ENCODE measurements at regions not wholly inside any gene's neighbourhood (a gene's known extent, or its start where the extent isn't known, plus 50 kb on each side); places are given as distances from the start of the nearest gene placed in this dataset.

DNA sequence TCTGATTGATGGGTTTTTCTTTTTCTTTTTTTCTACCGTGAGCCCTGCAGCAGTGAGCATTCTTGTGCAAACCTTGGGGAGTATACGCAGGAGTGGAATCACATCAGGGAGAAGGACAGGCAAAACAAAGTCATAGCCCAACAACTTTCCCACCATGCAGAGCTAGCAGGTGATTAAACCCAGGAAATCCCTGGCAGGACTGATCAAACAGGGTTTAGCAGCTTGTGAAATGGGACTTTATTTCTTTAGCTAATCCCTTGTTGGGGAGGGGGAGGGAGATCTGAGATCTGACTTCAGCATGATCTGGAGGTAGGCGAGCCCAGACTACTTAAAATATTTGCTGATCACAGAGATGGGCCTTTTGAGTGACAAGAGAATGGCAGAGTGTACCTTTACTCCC, 162.0 kb upstream of the GLRA1 start:
- FAIRE-seq (no peak), ATAC-seq (no peak), DNase-seq (ENCODE audit: low read depth in 1 of 2, low spot score in 1 of 2) (no peak)
- Histone ChIP-seq H3K9me3 (no peaks in the 10 kb centered on the region), H3K4me2 (no peak overlapping the region), H3K4me3 (no peak overlapping the region), H3K4me1 (no peaks in the 10 kb centered on the region), H3K27ac (no peak overlapping the region)
- TF ChIP-seq EHMT2 (IDR thresholded peaks at IDR 0.05; ENCODE audit: low read depth) (no peak), HOXB5 (CRISPR knock-in tag; IDR thresholded peaks at IDR 0.05) (no peak), CHD2 (IDR thresholded peaks at IDR 0.05; ENCODE audit: low read length, partially characterized antibody) (no peak), GATA3 (IDR thresholded peaks at IDR 0.05; ENCODE audit: borderline replicate concordance) (no peak), CBX8 (IDR thresholded peaks at IDR 0.05) (no peak), POLR2AphosphoS2 (conservative IDR thresholded peaks at IDR 0.05; ENCODE audit: low read length) (no peak), HEYL (CRISPR knock-in tag; IDR thresholded peaks at IDR 0.05) (no peak), JUN (IDR thresholded peaks at IDR 0.05) (no peak), MYC (IDR thresholded peaks at IDR 0.05; ENCODE audit: borderline replicate concordance, low read length) (no peak)
- TF ChIP-seq, protein P1, sequence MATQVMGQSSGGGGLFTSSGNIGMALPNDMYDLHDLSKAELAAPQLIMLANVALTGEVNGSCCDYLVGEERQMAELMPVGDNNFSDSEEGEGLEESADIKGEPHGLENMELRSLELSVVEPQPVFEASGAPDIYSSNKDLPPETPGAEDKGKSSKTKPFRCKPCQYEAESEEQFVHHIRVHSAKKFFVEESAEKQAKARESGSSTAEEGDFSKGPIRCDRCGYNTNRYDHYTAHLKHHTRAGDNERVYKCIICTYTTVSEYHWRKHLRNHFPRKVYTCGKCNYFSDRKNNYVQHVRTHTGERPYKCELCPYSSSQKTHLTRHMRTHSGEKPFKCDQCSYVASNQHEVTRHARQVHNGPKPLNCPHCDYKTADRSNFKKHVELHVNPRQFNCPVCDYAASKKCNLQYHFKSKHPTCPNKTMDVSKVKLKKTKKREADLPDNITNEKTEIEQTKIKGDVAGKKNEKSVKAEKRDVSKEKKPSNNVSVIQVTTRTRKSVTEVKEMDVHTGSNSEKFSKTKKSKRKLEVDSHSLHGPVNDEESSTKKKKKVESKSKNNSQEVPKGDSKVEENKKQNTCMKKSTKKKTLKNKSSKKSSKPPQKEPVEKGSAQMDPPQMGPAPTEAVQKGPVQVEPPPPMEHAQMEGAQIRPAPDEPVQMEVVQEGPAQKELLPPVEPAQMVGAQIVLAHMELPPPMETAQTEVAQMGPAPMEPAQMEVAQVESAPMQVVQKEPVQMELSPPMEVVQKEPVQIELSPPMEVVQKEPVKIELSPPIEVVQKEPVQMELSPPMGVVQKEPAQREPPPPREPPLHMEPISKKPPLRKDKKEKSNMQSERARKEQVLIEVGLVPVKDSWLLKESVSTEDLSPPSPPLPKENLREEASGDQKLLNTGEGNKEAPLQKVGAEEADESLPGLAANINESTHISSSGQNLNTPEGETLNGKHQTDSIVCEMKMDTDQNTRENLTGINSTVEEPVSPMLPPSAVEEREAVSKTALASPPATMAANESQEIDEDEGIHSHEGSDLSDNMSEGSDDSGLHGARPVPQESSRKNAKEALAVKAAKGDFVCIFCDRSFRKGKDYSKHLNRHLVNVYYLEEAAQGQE (IDR thresholded peaks at IDR 0.05) = no peak
- TF ChIP-seq, protein P2, sequence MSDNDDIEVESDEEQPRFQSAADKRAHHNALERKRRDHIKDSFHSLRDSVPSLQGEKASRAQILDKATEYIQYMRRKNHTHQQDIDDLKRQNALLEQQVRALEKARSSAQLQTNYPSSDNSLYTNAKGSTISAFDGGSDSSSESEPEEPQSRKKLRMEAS (IDR thresholded peaks at IDR 0.05) = no peak
- TF ChIP-seq, protein P3, sequence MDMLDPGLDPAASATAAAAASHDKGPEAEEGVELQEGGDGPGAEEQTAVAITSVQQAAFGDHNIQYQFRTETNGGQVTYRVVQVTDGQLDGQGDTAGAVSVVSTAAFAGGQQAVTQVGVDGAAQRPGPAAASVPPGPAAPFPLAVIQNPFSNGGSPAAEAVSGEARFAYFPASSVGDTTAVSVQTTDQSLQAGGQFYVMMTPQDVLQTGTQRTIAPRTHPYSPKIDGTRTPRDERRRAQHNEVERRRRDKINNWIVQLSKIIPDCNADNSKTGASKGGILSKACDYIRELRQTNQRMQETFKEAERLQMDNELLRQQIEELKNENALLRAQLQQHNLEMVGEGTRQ (IDR thresholded peaks at IDR 0.05) = no peak
- POLR2A ChIA-PET = no interaction called here
- 4% methylated on average over 3 of the region's 3 CpGs for WGBS (ENCODE audit: missing lambda C conversion rate)
- CTCF ChIA-PET = no interaction called here

DNA sequence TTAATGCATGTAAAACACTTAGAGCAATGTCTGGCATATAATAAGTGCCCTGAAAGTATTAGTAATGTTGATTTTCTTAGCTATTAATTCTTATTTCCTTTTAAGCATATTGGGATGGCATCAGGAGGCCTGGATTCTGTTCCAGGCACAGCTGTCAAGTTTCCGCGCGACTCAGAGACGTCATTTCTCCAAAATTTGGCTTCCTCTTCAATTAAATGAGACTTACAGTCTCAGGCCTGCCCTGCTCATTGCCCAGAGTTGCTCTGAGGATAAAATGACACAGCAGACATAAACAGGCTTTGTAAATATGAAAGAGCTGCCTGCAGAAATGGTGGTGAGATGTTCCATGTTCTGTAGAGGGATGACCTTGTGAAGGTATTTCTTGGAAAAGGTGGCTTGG, 159.8 kb upstream of the GLRA1 start:
- H3K9me3 ChIP-seq = no peaks in the 10 kb centered on the region
- 30% methylated on average over 4 of the region's 4 CpGs for WGBS (ENCODE audit: missing lambda C conversion rate)
- H3K4me1 ChIP-seq = no peaks in the 10 kb centered on the region
- no peak for ATAC-seq
- H3K4me2 ChIP-seq = no peak overlapping the region
- ChIA-PET POLR2A (no interaction called here), CTCF (interaction anchor here (0.7 kb wide), 1 partner anchor 222 kb away, joined by 3 read pairs; no protein-coding TSS in a partner anchor)
- no peak for DNase-seq (ENCODE audit: low read depth in 1 of 2, low spot score in 1 of 2)
- no peak overlapping the region for H3K4me3 ChIP-seq
- TF ChIP-seq ZNF302 (CRISPR knock-in tag; IDR thresholded peaks at IDR 0.05) = no peak
- TF ChIP-seq EP300 (IDR thresholded peaks at IDR 0.05) = no peak
- TF ChIP-seq SREBF2 (IDR thresholded peaks at IDR 0.05) = no peak
- no peak for TF ChIP-seq RCOR1 (IDR thresholded peaks at IDR 0.05; ENCODE audit: low read depth, low read length)
- no peak for TF ChIP-seq KDM5A (IDR thresholded peaks at IDR 0.05)
- H3K27ac ChIP-seq = no peak overlapping the region
- no peak for FAIRE-seq

DNA sequence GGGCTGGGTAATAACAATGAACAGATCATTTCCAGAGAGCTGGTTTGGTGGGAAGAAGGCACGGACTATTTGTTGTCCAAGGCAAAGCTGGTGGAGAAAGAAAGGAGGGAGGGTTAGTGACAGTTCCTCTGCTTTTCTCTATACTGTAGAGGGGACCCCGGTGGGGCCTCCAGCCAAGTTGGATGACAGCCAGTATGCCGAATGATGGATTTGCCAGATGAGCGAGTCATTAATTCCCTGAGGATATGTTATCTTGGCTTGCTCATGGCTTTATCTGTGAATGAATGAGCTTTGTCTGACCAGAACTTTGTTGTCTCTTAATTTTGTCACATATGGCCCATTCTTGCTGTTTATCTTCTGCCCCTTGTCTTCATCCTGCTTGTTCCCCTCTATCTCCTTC, 158.6 kb upstream of the GLRA1 start:
- ChIA-PET CTCF (no interaction called here), POLR2A (no interaction called here)
- Histone ChIP-seq H3K9me3 (no peaks in the 10 kb centered on the region), H3K27ac (no peak overlapping the region), H3K4me2 (no peak overlapping the region), H3K4me3 (no peak overlapping the region), H3K4me1 (no peaks in the 10 kb centered on the region)
- 3% methylated on average over 4 of the region's 4 CpGs for WGBS (ENCODE audit: missing lambda C conversion rate)
- ATAC-seq (no peak), DNase-seq (ENCODE audit: low read depth in 1 of 2, low spot score in 1 of 2) (no peak), FAIRE-seq (no peak)
- TF ChIP-seq, protein P4, sequence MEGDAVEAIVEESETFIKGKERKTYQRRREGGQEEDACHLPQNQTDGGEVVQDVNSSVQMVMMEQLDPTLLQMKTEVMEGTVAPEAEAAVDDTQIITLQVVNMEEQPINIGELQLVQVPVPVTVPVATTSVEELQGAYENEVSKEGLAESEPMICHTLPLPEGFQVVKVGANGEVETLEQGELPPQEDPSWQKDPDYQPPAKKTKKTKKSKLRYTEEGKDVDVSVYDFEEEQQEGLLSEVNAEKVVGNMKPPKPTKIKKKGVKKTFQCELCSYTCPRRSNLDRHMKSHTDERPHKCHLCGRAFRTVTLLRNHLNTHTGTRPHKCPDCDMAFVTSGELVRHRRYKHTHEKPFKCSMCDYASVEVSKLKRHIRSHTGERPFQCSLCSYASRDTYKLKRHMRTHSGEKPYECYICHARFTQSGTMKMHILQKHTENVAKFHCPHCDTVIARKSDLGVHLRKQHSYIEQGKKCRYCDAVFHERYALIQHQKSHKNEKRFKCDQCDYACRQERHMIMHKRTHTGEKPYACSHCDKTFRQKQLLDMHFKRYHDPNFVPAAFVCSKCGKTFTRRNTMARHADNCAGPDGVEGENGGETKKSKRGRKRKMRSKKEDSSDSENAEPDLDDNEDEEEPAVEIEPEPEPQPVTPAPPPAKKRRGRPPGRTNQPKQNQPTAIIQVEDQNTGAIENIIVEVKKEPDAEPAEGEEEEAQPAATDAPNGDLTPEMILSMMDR (IDR thresholded peaks at IDR 0.05) = no peak
- TF ChIP-seq ZFP36 (IDR thresholded peaks at IDR 0.05; ENCODE audit: borderline replicate concordance, partially characterized antibody) (no peak), RFX5 (IDR thresholded peaks at IDR 0.05) (no peak), FOXS1 (CRISPR knock-in tag; IDR thresholded peaks at IDR 0.05) (no peak), CBX2 (IDR thresholded peaks at IDR 0.05; ENCODE audit: borderline replicate concordance, low read depth) (no peak), PHF8 (IDR thresholded peaks at IDR 0.05; ENCODE audit: borderline replicate concordance, low read depth) (no peak), SMC3 (IDR thresholded peaks at IDR 0.05) (no peak), ESRRA (IDR thresholded peaks at IDR 0.05; ENCODE audit: borderline replicate concordance, low read length) (no peak), TP53 (CRISPR knock-in tag; IDR thresholded peaks at IDR 0.05) (no peak), NPAS2 (CRISPR knock-in tag; IDR thresholded peaks at IDR 0.05; ENCODE audit: borderline replicate concordance) (no peak)
- TF ChIP-seq, protein P5, sequence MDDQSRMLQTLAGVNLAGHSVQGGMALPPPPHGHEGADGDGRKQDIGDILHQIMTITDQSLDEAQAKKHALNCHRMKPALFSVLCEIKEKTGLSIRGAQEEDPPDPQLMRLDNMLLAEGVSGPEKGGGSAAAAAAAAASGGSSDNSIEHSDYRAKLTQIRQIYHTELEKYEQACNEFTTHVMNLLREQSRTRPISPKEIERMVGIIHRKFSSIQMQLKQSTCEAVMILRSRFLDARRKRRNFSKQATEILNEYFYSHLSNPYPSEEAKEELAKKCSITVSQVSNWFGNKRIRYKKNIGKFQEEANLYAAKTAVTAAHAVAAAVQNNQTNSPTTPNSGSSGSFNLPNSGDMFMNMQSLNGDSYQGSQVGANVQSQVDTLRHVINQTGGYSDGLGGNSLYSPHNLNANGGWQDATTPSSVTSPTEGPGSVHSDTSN (IDR thresholded peaks at IDR 0.05) = no peak
- TF ChIP-seq, protein P3 (IDR thresholded peaks at IDR 0.05) = no peak
